ENCODE measurements at regions not wholly inside any gene's neighbourhood (a gene's known extent, or its start where the extent isn't known, plus 50 kb on each side); places are given as distances from the start of the nearest gene placed in this dataset.

GRCh38 chrX:25180242-25180641 is 164.5 kb upstream of the ARX start:
- TF ChIP-seq, protein P1, sequence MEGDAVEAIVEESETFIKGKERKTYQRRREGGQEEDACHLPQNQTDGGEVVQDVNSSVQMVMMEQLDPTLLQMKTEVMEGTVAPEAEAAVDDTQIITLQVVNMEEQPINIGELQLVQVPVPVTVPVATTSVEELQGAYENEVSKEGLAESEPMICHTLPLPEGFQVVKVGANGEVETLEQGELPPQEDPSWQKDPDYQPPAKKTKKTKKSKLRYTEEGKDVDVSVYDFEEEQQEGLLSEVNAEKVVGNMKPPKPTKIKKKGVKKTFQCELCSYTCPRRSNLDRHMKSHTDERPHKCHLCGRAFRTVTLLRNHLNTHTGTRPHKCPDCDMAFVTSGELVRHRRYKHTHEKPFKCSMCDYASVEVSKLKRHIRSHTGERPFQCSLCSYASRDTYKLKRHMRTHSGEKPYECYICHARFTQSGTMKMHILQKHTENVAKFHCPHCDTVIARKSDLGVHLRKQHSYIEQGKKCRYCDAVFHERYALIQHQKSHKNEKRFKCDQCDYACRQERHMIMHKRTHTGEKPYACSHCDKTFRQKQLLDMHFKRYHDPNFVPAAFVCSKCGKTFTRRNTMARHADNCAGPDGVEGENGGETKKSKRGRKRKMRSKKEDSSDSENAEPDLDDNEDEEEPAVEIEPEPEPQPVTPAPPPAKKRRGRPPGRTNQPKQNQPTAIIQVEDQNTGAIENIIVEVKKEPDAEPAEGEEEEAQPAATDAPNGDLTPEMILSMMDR (IDR thresholded peaks at IDR 0.05; ENCODE audit: control insufficient read depth, extremely low read depth, insufficient read depth) = no peak
- DNase-seq (ENCODE audit: low read depth) = no peak
- H3K4me3 ChIP-seq (ENCODE audit: low read depth, low read length) = no peak overlapping the region

DNA sequence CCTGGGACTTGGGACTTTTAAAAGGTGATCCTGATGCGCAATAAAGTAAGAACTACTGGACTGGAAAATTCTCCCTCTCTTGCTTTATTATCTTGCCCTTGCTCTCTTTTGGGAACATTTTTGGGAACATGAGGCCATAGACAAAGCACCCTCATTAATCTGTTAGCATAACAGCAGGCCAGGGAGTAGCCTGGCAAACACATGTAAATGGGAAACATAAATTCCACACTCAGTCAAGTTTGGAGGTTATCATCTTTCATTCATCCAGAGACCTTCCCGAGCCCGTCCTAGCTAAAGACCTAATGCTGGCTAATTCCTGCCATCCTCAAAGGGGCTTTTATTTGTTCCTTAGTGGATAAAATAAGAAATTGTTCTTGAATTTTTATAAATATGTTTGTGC is 162.8 kb upstream of the ARX start:
- no peak overlapping the region for H3K4me3 ChIP-seq (ENCODE audit: low read depth, low read length)
- DNase-seq (ENCODE audit: low read depth) = no peak
- TF ChIP-seq, protein P1 (IDR thresholded peaks at IDR 0.05; ENCODE audit: control insufficient read depth, extremely low read depth, insufficient read depth) = no peak

DNA sequence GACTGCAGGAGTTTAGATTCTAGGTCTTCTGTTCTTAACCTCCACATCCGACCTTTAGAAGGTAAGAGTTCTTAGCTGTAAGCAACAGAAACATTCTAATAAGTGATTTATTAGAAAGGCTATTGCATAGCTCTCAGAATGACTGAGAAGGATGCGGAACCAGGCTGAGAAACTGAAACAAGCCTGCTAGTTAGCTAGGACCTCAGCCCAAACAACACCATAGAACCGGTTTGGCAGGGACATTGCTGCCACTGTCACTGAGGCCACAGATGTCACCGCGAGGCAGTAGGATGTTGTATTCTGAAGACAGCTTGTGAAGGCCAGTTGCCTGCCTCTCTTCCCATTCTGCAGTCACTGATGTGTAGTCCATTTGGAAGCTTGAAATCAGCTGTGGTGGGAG is 160.0 kb upstream of the ARX start:
- H3K4me3 ChIP-seq (ENCODE audit: low read depth, low read length) = no peak overlapping the region
- DNase-seq (ENCODE audit: low read depth) = no peak
- TF ChIP-seq, protein P1 (IDR thresholded peaks at IDR 0.05; ENCODE audit: control insufficient read depth, extremely low read depth, insufficient read depth) = no peak

DNA sequence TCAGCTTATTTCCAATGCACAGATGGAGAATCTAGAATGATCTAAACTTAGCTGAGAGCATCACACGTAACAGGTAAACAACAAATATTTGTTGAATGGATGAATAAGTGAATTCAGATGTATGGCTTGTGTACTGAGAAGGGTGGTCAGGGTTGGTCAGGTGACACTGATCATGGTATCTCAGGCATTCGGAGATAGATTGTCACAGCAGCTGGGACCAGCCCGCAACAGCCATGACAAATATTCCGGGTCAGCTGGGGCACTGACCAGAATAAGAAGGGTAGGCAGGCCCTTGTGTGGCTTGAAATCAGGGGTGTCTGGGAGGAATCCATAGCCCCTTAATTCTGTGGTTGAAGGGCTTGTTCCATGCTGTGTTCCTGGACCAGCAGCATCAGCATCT is 159.4 kb upstream of the ARX start:
- TF ChIP-seq, protein P1 (IDR thresholded peaks at IDR 0.05; ENCODE audit: control insufficient read depth, extremely low read depth, insufficient read depth) = no peak
- H3K4me3 ChIP-seq (ENCODE audit: low read depth, low read length) = no peak overlapping the region

DNA sequence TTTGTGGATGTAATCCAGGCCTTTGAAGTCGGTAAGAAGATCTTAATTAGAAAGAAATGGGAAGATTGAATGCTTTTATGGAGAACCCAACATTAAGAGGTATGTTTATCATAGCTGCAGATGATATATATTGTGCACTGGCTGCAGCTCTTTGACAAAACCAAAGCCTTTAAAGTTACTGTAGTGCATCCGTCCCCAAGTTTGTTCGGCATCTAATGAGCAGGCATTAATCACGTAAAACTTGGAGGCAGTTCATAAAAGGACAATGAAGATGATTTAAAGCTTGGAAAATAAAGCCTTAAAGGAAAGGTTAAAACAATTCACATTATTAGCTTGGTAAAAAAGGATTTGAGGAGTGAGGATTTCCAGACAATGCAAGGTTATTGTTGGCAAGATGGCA is 150.8 kb upstream of the ARX start:
- TF ChIP-seq, protein P1 (IDR thresholded peaks at IDR 0.05; ENCODE audit: control insufficient read depth, extremely low read depth, insufficient read depth) = no peak
- DNase-seq (ENCODE audit: low read depth) = no peak
- no peak overlapping the region for H3K4me3 ChIP-seq (ENCODE audit: low read depth, low read length)

More for the DNA sequence above, 159.4 kb upstream of the ARX start:
- DNase-seq (ENCODE audit: low read depth) = no peak

- TF ChIP-seq, protein P1 (IDR thresholded peaks at IDR 0.05; ENCODE audit: control insufficient read depth, extremely low read depth, insufficient read depth) = no peak
- DNase-seq (ENCODE audit: low read depth) = no peak
- no peak overlapping the region for H3K4me3 ChIP-seq (ENCODE audit: low read depth, low read length)
These were observed 150.4 kb upstream of the ARX start for GRCh38 chrX:25166145-25166544.

DNA sequence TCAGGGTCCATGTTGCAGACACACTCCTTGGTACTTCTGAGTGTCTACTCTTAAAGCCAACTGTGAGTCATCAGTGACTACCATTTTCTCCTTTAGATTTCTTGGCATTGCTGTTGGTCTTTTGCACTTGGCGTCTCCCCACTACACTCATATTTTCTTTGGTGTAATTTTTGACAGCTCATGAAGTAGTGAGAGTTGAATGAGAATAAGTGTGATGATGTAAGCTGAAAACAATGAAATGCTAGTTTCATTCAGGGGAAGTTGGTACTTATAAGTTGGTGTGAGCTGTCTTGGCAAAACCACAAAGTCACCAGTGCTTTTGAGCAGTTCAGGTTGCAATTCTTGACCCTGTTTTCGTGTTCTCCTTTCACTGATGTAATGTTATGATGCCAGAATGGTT is 142.9 kb upstream of the ARX start:
- no peak overlapping the region for H3K4me3 ChIP-seq (ENCODE audit: low read depth, low read length)
- TF ChIP-seq, protein P1 (IDR thresholded peaks at IDR 0.05; ENCODE audit: control insufficient read depth, extremely low read depth, insufficient read depth) = no peak
- DNase-seq (ENCODE audit: low read depth) = no peak

All from LNCaP clone FGC (cell line).